HG03442 (cell line): ENCODE measurements at regions not wholly inside any gene's neighbourhood (a gene's known extent, or its start where the extent isn't known, plus 50 kb on each side); places are given as distances from the start of the nearest gene placed in this dataset.
"Not testable (repeated sequence)": the region's sequence is repeated elsewhere in the genome, so short reads cannot be mapped to it uniquely, and the experiment has no call there.

Experiments
- ATAC-seq: cut with Tn5 transposase; IDR thresholded peaks from one replicate; pipeline ENCODE4 v1.9.1; 2021; ENCODE audit warnings: mild to moderate bottlenecking, moderate library complexity; ENCODE audit not compliant: unreplicated experiment

GRCh38 chr11:106548406-106548805, 469.9 kb downstream of the GUCY1A2 start:
- no peak for ATAC-seq

- no peak for ATAC-seq
Observed at GRCh38 chr11:106551744-106552673, 466.3 kb downstream of the GUCY1A2 start.

- no peak for ATAC-seq
Observed at GRCh38 chr11:106552694-106553203, 465.5 kb downstream of the GUCY1A2 start.

- ATAC-seq = no peak
Observed at GRCh38 chr11:106553304-106553703, 465.0 kb downstream of the GUCY1A2 start.

- not testable (repeated sequence) for ATAC-seq
Observed at GRCh38 chr11:106555566-106556250, 462.6 kb downstream of the GUCY1A2 start.

GRCh38 chr11:106565326-106565725, 452.9 kb downstream of the GUCY1A2 start:
- ATAC-seq = no peak

- no peak for ATAC-seq
Observed at GRCh38 chr11:106568632-106569031, 449.6 kb downstream of the GUCY1A2 start.

- not testable (repeated sequence) for ATAC-seq
Observed at GRCh38 chr11:106577384-106577783, 440.9 kb downstream of the GUCY1A2 start.

- ATAC-seq = no peak
Observed at GRCh38 chr11:106581399-106581798, 436.9 kb downstream of the GUCY1A2 start.

GRCh38 chr11:106585061-106585460, 433.2 kb downstream of the GUCY1A2 start:
- ATAC-seq = no peak

GRCh38 chr11:106594751-106595351, 423.4 kb downstream of the GUCY1A2 start:
- no peak for ATAC-seq

GRCh38 chr11:106601684-106602297, 416.5 kb downstream of the GUCY1A2 start:
- no peak for ATAC-seq

GRCh38 chr11:106608677-106609076, 409.6 kb downstream of the GUCY1A2 start:
- ATAC-seq = no peak

- no peak for ATAC-seq
Observed at GRCh38 chr11:106614262-106614661, 404.0 kb downstream of the GUCY1A2 start.

- no peak for ATAC-seq
Observed at GRCh38 chr11:106619320-106619990, 398.8 kb downstream of the GUCY1A2 start.

- no peak for ATAC-seq
Observed at GRCh38 chr11:106621484-106621883, 396.8 kb downstream of the GUCY1A2 start.
